Gastroesophageal sphincter (tissue), 4 donors: ENCODE measurements at regions not wholly inside any gene's neighbourhood (a gene's known extent, or its start where the extent isn't known, plus 50 kb on each side); places are given as distances from the start of the nearest gene placed in this dataset.

ENCODE experiments used
- ATAC-seq: fragments of 150-250 bp; one replicate; pipeline ENCODE4 v1.9.1; 2016; ENCODE audit warnings: mild to moderate bottlenecking, moderate library complexity
- H3K27ac ChIP-seq, 4 donors: fragments of 200-600 bp; sonication (generic) in 3 of 4; 1 replicate in 3 of 4; 2 replicates in 1 of 4; pipeline ENCODE4 v1.5.1; 2016 to 2019
- H3K27me3 ChIP-seq: fragments of 200-600 bp; sonication (generic); one replicate; pipeline ENCODE4 v1.5.1; 2019
- H3K36me3 ChIP-seq, 2 donors: fragments of 200-600 bp; sonication (generic); one replicate each; pipeline ENCODE4 v1.5.1; 2019; ENCODE audit warnings: control low read depth in 1 of 2
- H3K4me1 ChIP-seq, 3 donors: fragments of 200-600 bp; sonication (generic); 1 replicate in 2 of 3; 2 replicates in 1 of 3; pipeline ENCODE4 v1.5.1; 2016 to 2019; ENCODE audit warnings: control low read depth in 2 of 3
- H3K4me3 ChIP-seq, 2 donors: fragments of 200-600 bp; sonication (generic); one replicate each; pipeline ENCODE4 v1.5.1; 2019; ENCODE audit warnings: mild to moderate bottlenecking in 1 of 2, moderate library complexity in 1 of 2
- H3K9me3 ChIP-seq, 3 donors: fragments of 200-600 bp; sonication (generic); one replicate each; pipeline ENCODE4 v1.5.1; 2017 to 2019; ENCODE audit warnings: control low read depth in 2 of 3
- EP300 ChIP-seq: sonication (generic); formaldehyde crosslinking; IDR thresholded peaks from one replicate; pipeline ENCODE4 v1.6.1; 2017; ENCODE audit warnings: antibody characterized with exemption, mild to moderate bottlenecking
- POLR2A ChIP-seq, 2 donors: fragments of 450-650 bp; IDR thresholded peaks; one replicate each; pipeline ENCODE4 v1.6.1; 2017; ENCODE audit warnings: antibody characterized with exemption in 2 of 2, mild to moderate bottlenecking in 2 of 2, moderate library complexity in 1 of 2
- POLR2AphosphoS5 ChIP-seq: sonication (generic); formaldehyde crosslinking; IDR thresholded peaks from one replicate; pipeline ENCODE4 v1.6.1; 2017; ENCODE audit warnings: antibody characterized with exemption
- WGBS, 2 donors: methylation state at CpG; one replicate each; pipeline ENCODE4 v1.1.5; 2018; ENCODE audit warnings: low coverage in 1 of 2; 5-methylcytosine and 5-hydroxymethylcytosine counted together
- TF ChIP-seq, protein P1 (sequence below), 4 experiments: fragments of 200-600 bp in 2 of 4; fragments of 450-650 bp in 2 of 4; sonication (generic) in 1 of 4; IDR thresholded peaks; one replicate each; pipeline ENCODE4 v1.5.1; 2017 to 2019; ENCODE audit warnings: antibody characterized with exemption in 4 of 4, mild to moderate bottlenecking in 2 of 4, moderate library complexity in 2 of 4

DNA sequence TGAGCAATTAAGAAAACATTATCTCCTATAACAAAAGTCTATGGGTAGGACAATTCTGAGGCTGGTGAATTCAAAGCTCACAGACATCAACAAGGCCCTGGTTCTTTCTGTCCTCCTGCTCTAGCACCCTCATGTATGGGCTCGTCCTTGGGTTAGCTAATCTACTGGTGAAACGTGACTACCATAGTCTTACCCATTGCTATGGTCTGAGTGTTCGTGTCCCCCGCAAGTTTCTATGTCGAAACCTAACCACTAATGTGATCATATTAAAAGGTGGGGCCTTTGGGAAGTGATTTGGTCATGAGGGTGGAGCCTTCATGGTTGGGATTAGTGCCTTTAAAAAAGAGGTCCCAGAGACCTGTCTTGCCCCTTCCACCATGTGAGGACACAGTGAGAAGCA, 564.7 kb downstream of the TNS1 start:
- no peak overlapping the region for H3K4me3 ChIP-seq
- 79 to 100% methylated on average over 3 to 5 of the region's 5 CpGs for whole genome bisulfite sequencing, 2 donors
- peaks cover 23 to 70% (median 30%) of the 10 kb centered on the region in 3 donors for H3K4me1 ChIP-seq
- no peak for ATAC-seq
- H3K27ac ChIP-seq, result peak overlapping the region; percentile 22 to 81 (median 67)
- TF ChIP-seq POLR2A (IDR thresholded peaks at IDR 0.05) (no peak), POLR2AphosphoS5 (no peak), EP300 (no peak)
- TF ChIP-seq, protein P1, sequence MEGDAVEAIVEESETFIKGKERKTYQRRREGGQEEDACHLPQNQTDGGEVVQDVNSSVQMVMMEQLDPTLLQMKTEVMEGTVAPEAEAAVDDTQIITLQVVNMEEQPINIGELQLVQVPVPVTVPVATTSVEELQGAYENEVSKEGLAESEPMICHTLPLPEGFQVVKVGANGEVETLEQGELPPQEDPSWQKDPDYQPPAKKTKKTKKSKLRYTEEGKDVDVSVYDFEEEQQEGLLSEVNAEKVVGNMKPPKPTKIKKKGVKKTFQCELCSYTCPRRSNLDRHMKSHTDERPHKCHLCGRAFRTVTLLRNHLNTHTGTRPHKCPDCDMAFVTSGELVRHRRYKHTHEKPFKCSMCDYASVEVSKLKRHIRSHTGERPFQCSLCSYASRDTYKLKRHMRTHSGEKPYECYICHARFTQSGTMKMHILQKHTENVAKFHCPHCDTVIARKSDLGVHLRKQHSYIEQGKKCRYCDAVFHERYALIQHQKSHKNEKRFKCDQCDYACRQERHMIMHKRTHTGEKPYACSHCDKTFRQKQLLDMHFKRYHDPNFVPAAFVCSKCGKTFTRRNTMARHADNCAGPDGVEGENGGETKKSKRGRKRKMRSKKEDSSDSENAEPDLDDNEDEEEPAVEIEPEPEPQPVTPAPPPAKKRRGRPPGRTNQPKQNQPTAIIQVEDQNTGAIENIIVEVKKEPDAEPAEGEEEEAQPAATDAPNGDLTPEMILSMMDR (IDR thresholded peaks at IDR 0.05), result no peak
- H3K36me3 ChIP-seq, result no peaks in the 10 kb centered on the region
- H3K9me3 ChIP-seq, result no peaks in the 10 kb centered on the region
- H3K27me3 ChIP-seq, result no peaks in the 10 kb centered on the region

DNA sequence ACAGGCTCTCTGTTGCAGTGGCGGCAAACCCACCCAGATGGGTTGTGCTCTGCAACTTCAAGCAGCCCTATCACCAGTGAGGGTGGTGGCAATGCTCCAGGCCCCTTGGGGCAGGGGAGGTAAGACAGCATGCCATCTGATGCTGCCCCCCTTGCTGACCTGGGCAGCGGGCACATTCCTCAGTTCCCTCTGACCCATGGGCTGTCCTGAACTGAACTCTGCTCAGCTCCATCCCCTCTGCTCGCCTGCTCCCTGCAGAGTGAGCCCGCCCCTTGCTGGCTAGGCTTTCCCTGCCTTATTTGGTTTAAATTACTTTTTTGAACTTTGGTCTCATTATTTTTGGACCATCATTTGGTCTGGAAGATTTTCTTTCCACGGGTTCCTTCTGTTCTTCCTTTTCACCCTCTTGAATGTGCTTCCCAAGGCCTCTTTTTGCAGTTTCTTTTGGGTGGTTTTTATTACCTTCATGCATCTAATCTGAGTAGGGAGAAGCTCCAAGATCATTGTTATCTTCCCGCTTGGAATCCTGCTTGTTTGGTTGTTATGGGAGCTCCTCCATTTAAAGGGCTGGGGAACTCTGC, 565.4 kb downstream of the TNS1 start:
- Histone ChIP-seq H3K27ac (peak overlapping the region; percentile 35 to 81 (median 67)), H3K36me3 (no peaks in the 10 kb centered on the region), H3K27me3 (no peaks in the 10 kb centered on the region), H3K9me3 (no peaks in the 10 kb centered on the region), H3K4me3 (no peak overlapping the region), H3K4me1 (peaks cover 23 to 78% (median 30%) of the 10 kb centered on the region in 3 donors)
- no peak for ATAC-seq
- TF ChIP-seq, protein P1 (IDR thresholded peaks at IDR 0.05), result no peak
- TF ChIP-seq EP300 (no peak), POLR2A (IDR thresholded peaks at IDR 0.05) (no peak), POLR2AphosphoS5 (no peak)
- 31 to 50% methylated on average over 5 to 6 of the region's 6 CpGs for WGBS, 2 donors

DNA sequence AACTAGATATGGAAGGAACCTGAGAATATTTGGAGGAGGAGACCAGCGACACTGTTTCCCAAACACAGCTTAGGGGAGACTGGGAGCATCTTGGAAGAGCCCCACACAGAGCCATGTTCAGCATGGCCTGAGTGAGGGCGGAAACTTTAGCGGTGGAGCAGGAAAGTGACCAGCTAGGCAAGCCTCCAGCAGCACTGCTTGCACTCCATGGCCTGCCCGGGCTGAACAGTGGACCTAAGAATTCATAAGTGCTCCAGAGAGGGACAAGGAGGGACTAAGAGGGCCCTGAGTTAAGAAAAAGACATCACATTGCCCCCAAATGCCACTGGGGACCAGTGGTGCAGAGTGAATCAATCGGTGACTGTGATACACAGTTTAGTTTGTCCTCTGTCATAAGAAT, 566.4 kb downstream of the TNS1 start:
- WGBS, 2 donors, result 44 to 54% methylated on average over 2 to 5 of the region's 5 CpGs

DNA sequence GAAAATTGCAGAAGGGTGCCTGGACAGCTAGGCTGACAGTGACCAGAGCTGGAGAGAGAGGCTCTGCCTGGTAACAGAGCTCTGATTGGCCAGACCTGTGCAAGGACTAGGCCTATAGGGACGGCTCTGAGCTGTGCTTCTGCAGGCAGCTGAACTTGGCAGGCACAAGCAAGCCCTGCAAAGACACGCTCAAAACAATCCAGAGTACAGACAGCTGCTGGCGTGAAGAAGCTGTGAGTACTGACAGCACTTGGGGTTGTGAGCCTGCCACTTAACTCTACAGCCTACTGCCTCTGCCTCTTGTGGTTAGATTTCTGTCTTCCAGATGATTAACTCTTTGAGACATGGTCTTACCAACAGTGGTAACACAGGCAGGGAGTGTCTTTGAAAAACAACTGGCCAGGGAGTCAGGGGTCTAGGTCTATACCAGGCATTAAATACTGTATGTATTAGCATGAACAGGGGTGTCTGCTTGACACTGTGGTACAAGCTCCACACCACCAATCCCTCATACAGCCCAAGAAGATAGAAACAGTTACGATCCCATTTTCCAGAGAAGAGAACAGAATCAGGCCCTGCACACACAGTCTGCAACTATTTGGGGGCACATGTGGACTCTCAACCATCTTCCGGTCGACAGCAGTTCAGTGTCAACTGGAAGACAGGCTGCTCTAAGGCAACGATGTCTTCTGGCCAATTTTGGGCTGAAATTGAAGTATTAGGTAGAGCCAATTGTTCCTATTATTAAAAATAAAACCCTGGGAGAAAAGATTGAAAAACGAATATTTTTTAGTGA, 568.4 kb downstream of the TNS1 start:
- TF ChIP-seq EP300 (no peak), POLR2A (IDR thresholded peaks at IDR 0.05) (no peak), POLR2AphosphoS5 (peak; percentile 61)
- TF ChIP-seq, protein P1 (IDR thresholded peaks at IDR 0.05), result no peak
- Histone ChIP-seq H3K4me3 (peak overlapping the region in 1 of 2 donors; percentile 16), H3K9me3 (no peaks in the 10 kb centered on the region), H3K36me3 (no peaks in the 10 kb centered on the region), H3K4me1 (peaks cover 28 to 94% (median 36%) of the 10 kb centered on the region in 3 donors), H3K27me3 (no peaks in the 10 kb centered on the region), H3K27ac (peak overlapping the region; percentile 63 to 82 (median 79))
- 17 to 35% methylated on average over 4 to 6 of the region's 8 CpGs for WGBS, 2 donors
- peak; percentile 97 for ATAC-seq

More for the DNA sequence above, 566.4 kb downstream of the TNS1 start:
- ATAC-seq, result no peak
- TF ChIP-seq, protein P1 (IDR thresholded peaks at IDR 0.05), result no peak
- TF ChIP-seq POLR2A (IDR thresholded peaks at IDR 0.05) (no peak), POLR2AphosphoS5 (no peak), EP300 (no peak)
- H3K27ac ChIP-seq, result peak overlapping the region; percentile 47 to 81 (median 67)
- no peaks in the 10 kb centered on the region for H3K36me3 ChIP-seq
- no peaks in the 10 kb centered on the region for H3K9me3 ChIP-seq
- H3K4me1 ChIP-seq, result peaks cover 23 to 88% (median 31%) of the 10 kb centered on the region in 3 donors
- H3K27me3 ChIP-seq, result no peaks in the 10 kb centered on the region
- no peak overlapping the region for H3K4me3 ChIP-seq
